Midbrain (tissue), 1 donor: ENCODE measurements at regions not wholly inside any gene's neighbourhood (a gene's known extent, or its start where the extent isn't known, plus 50 kb on each side); places are given as distances from the start of the nearest gene placed in this dataset.

Experiments
- DNase-seq: peaks from one replicate; lab custom pipeline; 2025; lab: John Stamatoyannopoulos, UW

DNA sequence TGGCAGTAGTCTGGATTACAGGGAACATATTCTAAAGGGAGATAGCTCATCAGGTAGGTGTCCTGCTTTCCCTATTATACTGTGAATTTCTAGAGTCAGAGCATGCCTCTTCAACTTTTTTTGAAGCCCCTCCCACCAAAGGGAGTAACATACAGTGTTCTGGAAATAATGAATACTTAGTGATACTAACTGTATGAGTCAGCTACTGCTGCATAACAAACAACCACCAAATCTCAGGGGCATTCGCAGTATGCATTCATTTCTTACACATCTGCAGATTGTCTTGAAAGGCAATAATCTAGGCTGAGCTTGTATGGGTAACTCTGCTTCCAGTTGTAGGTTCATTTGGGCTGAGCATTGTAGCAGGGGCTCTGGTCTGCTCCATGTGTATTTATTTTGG is 409.7 kb upstream of the SPRED2 start:
- no peak for DNase-seq

GRCh38 chr2:65835975-65836549 is 403.7 kb upstream of the SPRED2 start:
- DNase-seq = no peak

DNA sequence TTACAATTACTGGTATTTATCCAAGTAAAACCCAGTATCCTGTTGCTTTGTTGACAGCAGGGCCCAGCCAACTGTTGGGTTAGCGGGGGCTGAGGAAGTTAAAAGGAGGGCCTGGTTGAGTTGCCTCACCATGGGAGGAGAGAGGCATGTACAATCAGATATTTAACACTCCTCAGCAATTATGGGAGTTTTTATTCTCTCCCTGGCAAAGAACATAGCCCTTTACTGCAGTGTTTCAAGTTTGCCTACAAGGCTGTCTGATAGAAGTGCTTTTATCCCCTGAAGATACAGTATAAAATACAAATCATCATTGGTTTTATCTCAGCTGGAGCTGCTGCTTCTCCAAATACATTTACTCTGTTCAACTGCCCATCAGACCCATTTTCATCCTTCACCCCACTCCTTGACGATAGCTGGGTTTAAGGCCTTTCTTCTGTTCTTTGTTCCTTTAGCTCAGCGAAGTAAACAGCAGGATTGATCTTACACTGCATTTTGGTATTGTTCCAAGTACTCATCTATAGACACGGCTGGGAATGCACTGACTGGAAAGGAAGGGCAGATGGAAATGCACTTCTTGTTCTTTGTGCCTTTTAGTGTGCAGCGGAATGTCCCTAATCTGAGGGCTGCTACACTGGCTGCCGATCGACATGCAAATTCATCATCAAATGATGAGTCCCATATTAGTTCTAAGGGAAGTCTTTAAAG is 402.5 kb upstream of the SPRED2 start:
- no peak for DNase-seq

GRCh38 chr2:65834062-65834461 is 401.7 kb upstream of the SPRED2 start:
- DNase-seq = no peak

DNA sequence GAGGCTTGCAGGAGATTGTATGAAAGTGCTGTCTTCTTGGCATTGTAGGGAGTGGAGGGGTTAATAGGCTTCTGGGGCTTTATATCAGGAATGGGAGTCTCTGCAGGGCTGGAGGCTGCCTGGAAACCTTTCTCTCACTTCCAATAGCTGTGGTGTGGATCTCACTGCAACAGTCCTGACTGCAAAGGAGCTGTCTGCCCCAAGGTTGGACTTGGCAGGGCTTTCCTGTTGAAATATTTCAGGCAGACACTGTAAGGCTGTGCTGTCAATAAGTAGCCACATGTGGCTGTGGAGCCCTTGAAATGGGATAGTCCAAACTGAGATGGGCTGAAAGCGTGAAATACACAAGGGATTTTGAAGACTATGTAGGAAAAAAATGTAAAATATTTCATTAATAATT is 399.1 kb upstream of the SPRED2 start:
- DNase-seq = no peak

DNA sequence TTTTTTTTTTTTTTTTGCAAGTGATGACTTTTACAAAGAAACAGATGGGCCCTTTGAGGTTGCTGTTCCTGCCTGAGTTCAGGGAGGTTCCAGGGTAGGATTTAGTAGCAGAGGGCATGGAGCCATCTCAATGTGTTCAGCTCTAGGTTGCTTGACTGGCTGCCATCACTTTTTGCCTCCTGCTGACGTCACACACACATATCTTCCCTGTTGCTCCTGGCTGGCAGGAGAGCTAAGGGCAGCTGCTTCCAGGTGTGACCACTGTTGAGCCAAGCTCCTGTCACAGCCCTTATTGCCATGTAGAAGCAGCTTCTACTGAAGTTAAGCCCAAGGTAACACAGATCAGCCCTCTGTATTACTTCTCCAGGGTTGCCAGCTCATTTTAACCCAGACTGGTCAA is 394.2 kb upstream of the SPRED2 start:
- DNase-seq = no peak

DNA sequence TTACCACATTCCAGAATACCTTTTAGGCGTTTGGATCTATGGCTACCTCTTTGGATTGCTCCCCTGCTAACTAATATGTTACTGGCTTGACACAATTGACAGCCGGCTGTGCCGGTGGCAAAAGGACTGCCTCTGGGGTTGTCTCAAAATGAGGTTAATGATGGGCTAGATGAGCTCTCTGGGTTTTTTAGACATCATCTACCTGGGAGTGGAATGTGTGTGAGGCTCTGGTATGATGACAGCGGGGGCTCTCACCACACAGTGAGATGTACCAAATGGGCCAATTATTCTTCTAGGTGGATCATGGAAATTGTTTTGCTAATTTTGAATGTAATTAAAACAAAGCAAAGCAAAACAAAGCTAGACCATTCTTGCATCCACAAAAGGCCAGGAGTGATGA is 391.1 kb upstream of the SPRED2 start:
- no peak for DNase-seq

DNA sequence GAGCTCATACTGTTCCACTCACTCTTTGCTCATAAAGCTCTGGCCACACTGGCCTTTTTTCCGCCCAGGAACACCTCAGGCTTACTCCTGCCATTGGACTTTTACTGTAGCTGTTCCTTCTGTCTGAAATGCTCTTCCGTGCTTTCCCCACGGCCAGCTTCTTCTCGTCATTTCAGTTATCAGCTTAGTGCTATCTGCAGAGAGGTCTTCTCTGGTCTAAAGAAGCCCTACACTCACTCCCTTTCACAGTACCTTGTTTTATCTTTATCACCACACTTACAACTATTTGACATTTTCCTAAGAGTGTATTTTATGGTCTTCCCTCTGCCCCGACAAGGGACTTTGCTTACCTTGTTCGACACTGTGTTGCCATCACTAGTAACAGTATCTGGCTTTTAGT is 388.1 kb upstream of the SPRED2 start:
- DNase-seq = no peak

DNA sequence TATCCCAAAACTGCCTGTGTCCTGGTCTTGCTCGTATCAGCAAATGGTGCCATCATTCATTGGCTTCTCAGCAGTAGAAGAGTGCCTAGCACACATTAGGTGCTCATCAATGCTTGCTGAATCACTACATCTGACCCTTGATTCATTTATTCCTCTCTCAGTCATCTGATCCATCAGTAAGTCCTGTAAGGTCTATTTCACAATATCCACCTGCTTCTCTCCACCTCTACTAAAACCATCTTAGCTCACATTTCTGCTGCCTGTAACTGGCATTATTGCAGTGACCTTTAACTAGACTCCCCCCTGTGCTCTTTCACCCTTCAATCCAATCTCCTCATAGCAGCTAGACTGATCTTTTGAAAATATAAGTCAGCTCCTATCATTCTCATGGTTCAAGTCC is 387.6 kb upstream of the SPRED2 start:
- DNase-seq = no peak

GRCh38 chr2:65818873-65819451 is 386.6 kb upstream of the SPRED2 start:
- DNase-seq = no peak

GRCh38 chr2:65813631-65814173 is 381.3 kb upstream of the SPRED2 start:
- DNase-seq = no peak

GRCh38 chr2:65812887-65813286 is 380.5 kb upstream of the SPRED2 start:
- DNase-seq = no peak

- no peak for DNase-seq
These were observed 375.5 kb upstream of the SPRED2 start for GRCh38 chr2:65807942-65808341.

DNA sequence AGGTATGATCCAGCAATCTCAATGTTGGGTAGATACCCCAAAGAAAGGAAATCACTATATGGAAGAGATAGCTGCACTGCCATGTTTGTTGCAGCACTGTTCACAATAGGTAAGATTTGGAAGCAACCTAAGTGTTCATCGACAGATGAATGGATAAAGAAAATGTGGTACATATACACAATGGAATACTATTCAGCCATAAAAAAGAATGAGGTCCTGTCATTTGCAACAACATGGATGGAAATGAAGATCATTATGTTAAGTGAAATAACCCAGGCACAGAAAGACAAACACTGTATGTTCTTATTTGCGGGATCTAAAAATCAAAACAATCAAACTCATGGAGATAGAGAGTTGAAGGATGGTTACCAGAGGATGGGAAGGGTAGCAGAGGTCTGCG is 372.4 kb upstream of the SPRED2 start:
- no peak for DNase-seq

- no peak for DNase-seq
These were observed 370.0 kb upstream of the SPRED2 start for GRCh38 chr2:65802298-65802942.

GRCh38 chr2:65800998-65801397 is 368.6 kb upstream of the SPRED2 start:
- DNase-seq = no peak

DNA sequence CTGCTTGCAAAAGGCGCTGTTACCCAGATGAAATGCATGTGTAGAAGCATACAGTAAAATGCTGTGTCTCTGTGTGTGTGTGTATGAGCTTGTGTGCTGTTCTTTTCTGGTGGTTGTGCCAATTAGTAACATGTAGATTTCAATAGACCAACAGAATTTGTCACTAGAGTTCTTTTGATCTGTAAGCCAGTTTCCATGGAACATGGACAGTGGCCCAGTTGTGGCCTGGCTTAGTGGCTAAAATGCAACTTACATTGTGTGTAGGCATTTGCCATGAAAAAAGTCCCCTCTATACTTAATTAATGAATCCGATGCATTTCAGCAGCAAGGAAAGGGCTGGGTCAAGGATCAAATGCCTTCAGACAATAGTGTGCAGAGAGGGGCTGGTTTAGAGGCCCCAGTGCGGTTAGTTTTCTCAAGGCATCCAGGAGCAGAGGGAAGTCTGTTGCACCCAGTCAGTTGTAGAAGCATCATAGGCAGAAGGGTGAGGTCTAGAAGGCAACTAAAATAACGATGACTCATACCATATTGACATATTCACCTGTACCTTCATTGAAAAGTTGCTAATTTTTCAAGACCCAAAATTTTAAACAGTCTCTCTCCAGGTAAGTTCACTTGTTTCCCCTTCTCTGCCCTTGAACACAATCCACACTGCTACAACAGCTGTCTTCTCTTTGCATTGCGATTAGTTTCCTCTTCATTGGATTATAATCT is 366.9 kb upstream of the SPRED2 start:
- DNase-seq = no peak

DNA sequence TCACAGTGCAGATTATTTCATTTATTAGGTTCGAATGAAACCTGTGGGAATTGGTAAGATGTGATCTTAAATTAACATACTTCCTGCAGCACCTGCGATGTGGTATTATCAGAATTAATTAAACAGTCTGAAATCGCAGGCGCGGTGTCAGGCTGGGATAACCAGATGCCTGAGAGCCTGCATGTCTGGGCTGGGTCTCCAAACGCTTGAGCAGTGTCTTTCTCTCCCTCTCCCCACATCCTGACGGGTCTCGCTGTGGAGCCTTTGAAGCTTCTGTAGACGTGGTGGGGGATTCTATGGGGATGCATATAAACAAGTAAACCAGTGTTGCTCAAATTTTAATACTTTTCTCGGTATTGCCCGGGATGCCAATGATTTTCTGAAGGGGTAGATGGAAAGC is 366.2 kb upstream of the SPRED2 start:
- DNase-seq = no peak

DNA sequence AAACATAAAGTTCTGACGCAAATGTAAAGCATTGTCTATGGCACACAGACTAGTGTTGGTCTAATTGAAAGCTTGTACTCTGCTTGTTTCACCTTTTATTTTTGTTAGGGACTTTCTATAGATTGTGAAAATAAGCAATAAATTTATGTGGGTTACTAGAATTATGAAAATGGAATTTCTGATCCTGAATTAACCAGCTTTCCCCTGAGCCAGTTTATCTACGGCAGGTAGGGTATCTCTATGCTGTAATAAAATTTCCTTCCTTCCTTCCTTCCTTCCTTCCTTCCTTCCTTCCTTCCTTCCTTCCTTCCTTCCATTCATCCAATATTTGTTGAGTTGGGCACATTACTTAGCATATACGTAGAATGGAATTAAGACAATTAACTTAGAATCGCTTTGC is 362.6 kb upstream of the SPRED2 start:
- DNase-seq = no peak

DNA sequence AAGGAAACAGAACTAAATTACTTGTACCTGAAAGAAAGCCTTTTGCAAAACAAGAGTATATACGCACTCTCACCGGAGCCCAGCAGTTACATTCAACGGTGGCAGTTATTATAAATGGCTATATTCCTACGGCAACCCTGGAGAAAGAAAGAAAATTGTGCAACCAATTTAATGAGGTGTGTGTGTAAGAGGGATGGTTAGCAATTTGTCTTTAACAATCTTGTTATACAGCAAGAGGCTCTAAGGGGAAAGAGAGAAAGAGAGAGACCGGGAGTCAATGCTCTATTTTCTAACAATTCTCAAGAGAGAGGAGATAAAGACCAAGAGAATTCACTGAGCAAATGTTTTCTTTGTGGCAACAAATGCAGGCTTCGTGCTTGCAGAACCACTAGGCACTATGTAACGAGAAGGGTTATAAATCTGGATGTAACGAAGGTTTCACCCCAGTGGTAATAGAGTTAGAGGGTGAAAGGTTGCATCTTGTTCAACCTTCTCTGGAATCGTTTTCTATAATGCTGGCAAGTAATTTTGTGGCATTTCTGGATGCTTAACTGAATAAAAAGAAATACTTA is 359.1 kb upstream of the SPRED2 start:
- DNase-seq = no peak

DNA sequence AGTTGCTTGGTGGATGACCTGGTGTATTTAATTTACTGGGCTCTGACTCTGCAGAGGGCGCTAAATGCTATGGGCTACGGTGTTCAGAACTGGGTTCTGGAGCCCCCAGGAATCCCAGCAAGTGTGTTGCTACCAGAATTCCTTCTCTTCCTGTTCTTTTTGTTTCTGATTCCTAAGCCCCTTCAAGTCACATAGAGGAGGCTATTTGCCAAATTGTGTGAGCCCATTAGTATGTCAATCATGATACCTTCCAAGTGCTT is 358.2 kb upstream of the SPRED2 start:
- DNase-seq = no peak

DNA sequence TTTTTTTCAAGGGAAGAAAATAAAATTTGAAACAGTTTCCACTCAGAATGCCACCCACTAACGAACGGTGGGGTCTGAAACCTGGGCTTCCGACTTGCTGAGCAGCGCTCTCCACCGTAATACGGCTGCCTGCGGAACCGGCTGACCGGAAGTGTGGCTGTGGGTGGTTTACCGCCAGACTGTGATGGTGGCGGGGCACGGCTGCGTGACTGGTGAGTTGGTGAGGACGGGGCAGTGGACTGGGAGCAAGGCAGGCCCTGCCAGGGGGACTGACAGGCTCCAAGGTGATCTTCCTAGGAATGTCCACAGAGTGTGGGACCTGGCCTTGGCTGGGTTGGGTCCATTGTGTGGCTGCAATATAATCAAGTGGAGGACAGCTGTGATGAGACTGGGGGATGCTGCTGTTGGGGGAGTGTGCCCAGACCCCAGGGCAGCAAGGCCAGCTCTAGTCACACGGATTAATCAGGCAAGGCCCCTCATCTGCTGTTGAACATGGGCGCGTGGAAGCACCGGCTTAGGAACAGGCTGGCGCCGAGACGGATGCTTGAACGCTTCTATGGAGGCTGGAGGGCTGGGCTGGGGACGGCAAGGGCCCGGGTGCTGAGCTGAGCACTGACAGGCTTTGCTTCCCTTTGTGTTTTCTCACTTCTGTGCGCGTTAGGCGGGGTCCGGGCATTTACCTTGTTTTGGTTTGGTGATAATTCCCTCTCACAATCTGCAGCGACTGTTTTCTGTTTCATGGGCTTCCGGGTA is 357.7 kb upstream of the SPRED2 start:
- DNase-seq = no peak
